Fibroblast of villous mesenchyme (primary cell): ENCODE measurements at regions not wholly inside any gene's neighbourhood (a gene's known extent, or its start where the extent isn't known, plus 50 kb on each side); places are given as distances from the start of the nearest gene placed in this dataset.

Experiments used
- DNase-seq: peaks from one replicate; pipeline ENCODE4 v3.0.0-alpha.2; 2010; ENCODE audit warnings: low read depth
- H3K4me3 ChIP-seq: 2 replicates; pipeline ENCODE4 v1.5.1; 2011; ENCODE audit warnings: low read depth, mild to moderate bottlenecking, low read length
- CTCF ChIP-seq: IDR thresholded peaks from 2 replicates; pipeline ENCODE4 v1.5.1; 2012; ENCODE audit warnings: low read depth, mild to moderate bottlenecking, low read length; ENCODE audit not compliant: insufficient read depth

- no peak for DNase-seq
- no peak for TF ChIP-seq CTCF
- H3K4me3 ChIP-seq, result no peak overlapping the region
These were observed 182.8 kb downstream of the PIK3C3 start for GRCh38 chr18:42137693-42138375.

DNA sequence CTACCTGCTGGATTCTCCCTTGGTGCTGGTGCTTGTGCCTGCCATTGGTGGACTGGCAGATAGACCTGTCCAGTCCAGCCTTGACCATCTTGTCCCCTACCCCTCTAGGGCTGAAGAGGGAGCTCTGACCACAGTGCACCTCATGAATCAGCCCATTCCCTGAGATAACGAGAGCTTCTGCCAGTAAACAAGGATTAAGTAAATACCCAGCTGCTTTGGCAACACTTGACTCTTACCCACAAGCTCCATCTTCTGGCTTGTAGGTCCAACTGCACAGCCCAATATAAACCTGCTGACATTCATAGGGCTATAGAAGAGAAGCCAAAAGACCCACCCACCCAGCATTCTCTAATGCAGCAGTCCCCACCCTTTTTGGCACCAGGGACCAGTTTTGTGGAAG, 186.4 kb downstream of the PIK3C3 start:
- no peak for TF ChIP-seq CTCF
- H3K4me3 ChIP-seq, result no peak overlapping the region
- DNase-seq, result peak; percentile 13

GRCh38 chr18:42155024-42155423, 200.0 kb downstream of the PIK3C3 start:
- TF ChIP-seq CTCF, result no peak
- H3K4me3 ChIP-seq, result no peak overlapping the region
- DNase-seq, result no peak

GRCh38 chr18:42156281-42156680, 201.2 kb downstream of the PIK3C3 start:
- DNase-seq, result no peak
- no peak overlapping the region for H3K4me3 ChIP-seq
- TF ChIP-seq CTCF, result no peak

DNA sequence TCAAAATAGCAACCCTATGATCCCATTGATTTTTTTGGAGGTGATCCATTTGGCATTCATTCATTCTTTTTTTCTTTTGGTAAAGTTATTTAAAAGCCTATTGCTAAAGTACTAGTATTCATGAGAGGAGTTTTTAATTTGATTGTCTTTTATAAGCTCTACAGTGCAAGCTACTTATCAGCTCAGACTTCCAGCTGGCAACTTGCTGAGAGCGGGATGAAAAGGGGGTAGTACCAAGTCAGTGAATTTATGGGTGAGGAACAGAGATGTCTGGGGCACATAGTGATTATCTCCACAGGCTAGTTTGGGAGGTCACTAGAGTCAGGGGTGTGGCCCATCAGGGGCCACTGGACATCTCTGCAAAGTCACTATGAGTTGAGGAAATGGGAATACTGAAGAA, 202.4 kb downstream of the PIK3C3 start:
- DNase-seq, result no peak
- TF ChIP-seq CTCF, result no peak
- no peak overlapping the region for H3K4me3 ChIP-seq

DNA sequence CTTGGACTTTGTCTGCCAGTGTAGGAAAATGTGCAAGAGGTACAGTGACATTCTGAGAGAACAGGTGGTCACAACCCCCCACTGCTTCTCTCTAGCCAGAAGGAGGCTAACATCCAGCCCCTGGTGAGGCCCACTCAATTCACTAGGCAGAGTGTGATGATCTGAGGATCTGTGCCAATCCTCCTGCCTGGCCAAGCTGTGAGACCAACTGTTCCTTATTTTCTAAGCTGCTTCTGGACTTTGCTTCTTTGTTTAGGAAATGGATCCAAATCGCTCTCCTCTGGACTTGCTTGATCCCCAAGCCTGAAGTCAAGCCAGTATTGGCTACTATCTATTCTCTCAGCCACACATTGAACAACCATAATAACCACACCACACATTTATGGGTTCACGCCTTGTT, 202.8 kb downstream of the PIK3C3 start:
- DNase-seq, result no peak
- TF ChIP-seq CTCF, result no peak

DNA sequence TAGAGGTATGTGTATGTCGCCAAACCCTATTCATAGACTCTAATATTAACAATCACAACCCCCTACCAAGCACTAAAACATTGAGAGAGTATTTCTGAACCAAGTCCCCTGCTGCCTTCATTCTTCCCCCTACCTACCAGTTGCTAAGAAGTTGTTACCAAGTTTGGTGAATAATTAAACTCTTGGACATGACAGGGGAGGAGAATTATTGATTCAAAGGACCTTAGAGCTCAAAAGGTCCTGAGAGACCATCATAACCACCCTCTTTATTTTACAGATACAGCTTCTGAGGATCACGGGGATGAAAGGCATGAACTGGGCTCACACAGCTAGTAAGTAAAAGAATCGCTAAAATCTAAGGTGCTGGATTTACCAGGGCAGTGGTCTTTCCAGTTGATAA, 204.1 kb downstream of the PIK3C3 start:
- no peak for DNase-seq
- TF ChIP-seq CTCF, result no peak
- no peak overlapping the region for H3K4me3 ChIP-seq

More for the DNA sequence above, 202.8 kb downstream of the PIK3C3 start:
- H3K4me3 ChIP-seq, result no peak overlapping the region
